ENCODE measurements at regions not wholly inside any gene's neighbourhood (a gene's known extent, or its start where the extent isn't known, plus 50 kb on each side); places are given as distances from the start of the nearest gene placed in this dataset.

- no peak for TF ChIP-seq EP300 (IDR thresholded peaks at IDR 0.05; ENCODE audit: borderline replicate concordance)
- no peak for TF ChIP-seq USF1 (IDR thresholded peaks at IDR 0.05)
- no peak for TF ChIP-seq ZBTB7A (IDR thresholded peaks at IDR 0.05; ENCODE audit: low read depth)
Observed at GRCh38 chr6:167474171-167474570, 149.3 kb downstream of the TTLL2 start.

All from Ishikawa (cell line).